ES-I3 (cell line): ENCODE measurements at regions not wholly inside any gene's neighbourhood (a gene's known extent, or its start where the extent isn't known, plus 50 kb on each side); places are given as distances from the start of the nearest gene placed in this dataset.

ENCODE experiments used
- H3K36me3 ChIP-seq: 2 replicates; pipeline ENCODE4 v1.6.1; 2013; ENCODE audit warnings: mild to moderate bottlenecking, low read length, control low read depth, moderate library complexity; ENCODE audit not compliant: insufficient read depth
- H3K4me1 ChIP-seq: 2 replicates; pipeline ENCODE4 v1.6.1; 2013; ENCODE audit warnings: mild to moderate bottlenecking, control low read depth, low read length; ENCODE audit not compliant: insufficient read depth
- H3K9ac ChIP-seq: 2 replicates; pipeline ENCODE4 v1.6.1; 2013; ENCODE audit warnings: low read depth, mild to moderate bottlenecking, low read length, moderate library complexity
- H3K9me3 ChIP-seq: 2 replicates; pipeline ENCODE4 v1.6.1; 2013; ENCODE audit warnings: mild to moderate bottlenecking, low read length, moderate library complexity; ENCODE audit not compliant: control insufficient read depth, insufficient read depth

DNA sequence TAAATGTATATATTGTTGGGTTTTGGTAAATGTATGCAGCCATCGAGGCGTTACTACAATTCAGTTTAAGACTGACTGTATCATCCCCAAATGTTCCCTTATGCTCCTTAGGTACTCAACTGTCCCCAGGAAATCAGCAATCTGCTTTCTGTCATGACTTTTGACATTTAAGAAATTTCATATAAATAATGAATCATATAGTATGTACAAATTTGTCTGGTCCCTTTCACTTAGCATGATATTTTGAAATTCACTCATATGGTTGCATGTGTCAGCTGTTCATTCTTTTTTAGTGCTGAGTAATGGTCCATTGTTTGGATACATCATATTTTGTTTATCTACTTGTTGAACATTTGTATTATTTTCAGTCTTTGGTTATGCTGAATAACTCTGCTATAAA is 218.8 kb downstream of the C4orf33 start:
- no peaks in the 10 kb centered on the region for H3K36me3 ChIP-seq
- H3K9me3 ChIP-seq, result no peaks in the 10 kb centered on the region
- no peak overlapping the region for H3K9ac ChIP-seq
- peaks cover 6% of the 10 kb centered on the region; the same call in 1 of the 2 replicates for H3K4me1 ChIP-seq

DNA sequence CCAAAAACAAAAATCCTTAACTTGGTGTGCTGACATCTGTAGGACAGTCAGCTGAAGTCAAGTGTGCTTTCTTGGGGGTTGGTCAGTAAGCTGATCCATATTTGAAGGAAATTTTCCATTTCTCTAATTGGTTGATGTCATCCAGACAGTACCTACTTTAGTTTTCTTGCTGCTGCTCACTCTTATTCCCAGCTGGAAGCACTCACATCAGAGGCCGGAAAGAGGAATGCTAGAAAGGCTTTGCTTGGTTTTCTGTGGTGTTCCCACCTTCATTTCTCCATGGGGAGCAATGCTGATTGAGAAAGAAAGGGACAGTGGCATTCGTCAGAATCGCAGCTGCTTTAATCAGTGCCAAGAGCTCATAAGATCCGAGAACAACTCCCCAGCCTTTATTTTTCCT is 227.0 kb downstream of the C4orf33 start:
- Histone ChIP-seq H3K9ac (no peak overlapping the region), H3K9me3 (no peaks in the 10 kb centered on the region), H3K4me1 (peaks cover 15% of the 10 kb centered on the region; the same call in 1 of the 2 replicates), H3K36me3 (no peaks in the 10 kb centered on the region)

DNA sequence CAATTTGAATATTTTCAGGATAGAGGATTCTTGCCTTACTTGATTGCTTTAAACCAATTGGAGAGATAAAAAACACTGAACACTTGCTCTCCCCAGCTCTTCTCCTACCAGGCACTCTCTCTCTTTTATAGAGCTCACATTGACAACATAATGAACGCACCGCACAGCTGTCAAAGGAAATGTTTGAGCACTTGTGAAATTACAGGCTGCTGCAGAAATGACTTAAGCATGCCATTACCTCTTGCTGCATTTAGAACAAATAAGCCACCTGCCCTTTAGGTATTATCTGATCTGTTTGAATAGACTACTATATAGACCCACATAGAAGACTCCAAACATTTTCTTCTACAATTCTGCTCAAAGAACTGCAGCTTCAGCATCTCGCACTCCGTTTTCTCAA is 227.7 kb downstream of the C4orf33 start:
- Histone ChIP-seq H3K36me3 (no peaks in the 10 kb centered on the region), H3K9ac (no peak overlapping the region), H3K9me3 (no peaks in the 10 kb centered on the region), H3K4me1 (peaks cover 15% of the 10 kb centered on the region; the same call in 1 of the 2 replicates)

DNA sequence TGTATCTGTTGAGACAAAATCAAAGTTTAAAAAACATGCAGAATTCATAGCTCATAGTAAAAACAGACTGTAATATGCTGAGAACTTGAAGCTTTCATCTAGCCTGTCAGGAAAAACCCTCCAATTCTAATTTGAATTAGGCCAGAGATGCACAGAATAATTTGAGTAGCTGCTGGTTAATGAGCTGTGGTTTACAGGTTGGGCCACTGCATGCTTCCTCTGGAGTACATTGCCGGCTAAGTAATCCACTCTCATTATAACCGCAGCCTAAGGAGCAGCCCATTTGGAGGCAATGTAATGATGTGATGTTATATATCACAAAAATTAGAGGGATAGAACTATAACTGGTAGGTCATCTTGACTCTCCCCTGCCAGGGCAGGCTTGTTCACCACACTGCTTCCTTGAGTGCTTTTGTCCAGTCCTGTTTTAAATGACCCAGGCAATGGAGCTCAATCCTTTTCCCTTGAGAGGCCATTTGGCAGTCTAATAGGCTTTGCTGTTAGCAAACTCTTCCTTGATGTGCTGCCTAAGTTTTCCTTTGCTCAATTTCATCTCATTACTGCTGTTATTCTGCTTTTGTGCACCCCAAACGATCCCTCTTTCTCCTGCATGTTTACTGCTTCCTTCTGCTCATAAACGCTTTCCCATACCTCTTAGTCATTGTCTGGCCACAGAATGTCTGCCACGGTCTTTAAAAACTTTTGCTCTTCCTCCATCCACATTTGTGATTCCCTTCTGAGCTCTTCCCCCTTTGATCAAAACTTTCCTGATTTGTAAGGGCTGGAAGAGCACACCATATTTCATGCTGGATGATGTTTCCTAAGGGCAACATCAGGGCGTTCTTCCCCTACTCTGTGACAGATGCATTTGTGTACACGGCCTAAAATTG is 230.9 kb downstream of the C4orf33 start:
- Histone ChIP-seq H3K9ac (no peak overlapping the region), H3K4me1 (peaks cover 6% of the 10 kb centered on the region; the same call in 1 of the 2 replicates), H3K9me3 (no peaks in the 10 kb centered on the region), H3K36me3 (no peaks in the 10 kb centered on the region)

DNA sequence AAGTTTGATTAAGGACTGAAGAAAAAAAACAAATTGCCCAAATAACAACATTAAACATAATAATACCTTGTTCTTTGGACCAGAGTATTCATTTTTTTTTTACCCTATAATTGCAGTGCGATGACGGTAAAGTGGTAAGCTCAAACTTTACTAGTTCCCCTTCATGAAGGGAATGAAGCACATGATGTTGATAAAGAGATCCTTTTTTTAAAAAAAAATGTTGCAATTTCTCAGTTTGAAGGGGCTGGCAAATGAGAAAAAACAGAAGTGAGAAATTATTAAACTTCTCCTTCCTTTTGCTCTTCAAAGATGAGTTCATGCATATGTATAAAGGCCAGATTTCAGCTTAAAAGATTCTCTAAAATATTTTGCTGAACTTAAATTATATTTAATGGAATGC is 231.7 kb downstream of the C4orf33 start:
- peaks cover 2% of the 10 kb centered on the region; the same call in 1 of the 2 replicates for H3K4me1 ChIP-seq
- no peaks in the 10 kb centered on the region for H3K36me3 ChIP-seq
- H3K9me3 ChIP-seq, result no peaks in the 10 kb centered on the region
- H3K9ac ChIP-seq, result no peak overlapping the region

DNA sequence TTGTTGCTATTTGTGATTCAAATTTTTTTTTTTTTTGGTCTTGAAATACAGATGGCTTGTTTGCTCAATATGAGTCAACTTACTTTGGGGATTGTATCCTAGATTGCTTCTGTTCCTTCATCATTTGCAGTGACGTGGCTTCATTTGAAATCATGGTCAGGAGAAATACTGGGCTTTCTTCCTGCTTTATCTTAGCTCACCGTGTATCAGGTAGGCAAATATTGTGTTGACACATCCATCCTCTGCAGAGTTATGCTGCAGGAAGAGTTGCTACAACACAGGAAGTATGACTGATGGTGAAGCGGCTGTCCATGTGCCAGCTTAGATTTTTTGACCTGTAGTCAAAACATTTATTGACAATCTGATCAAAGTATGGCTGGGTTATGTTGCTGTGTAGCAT is 232.2 kb downstream of the C4orf33 start:
- H3K4me1 ChIP-seq, result no peaks in the 10 kb centered on the region
- H3K9me3 ChIP-seq, result no peaks in the 10 kb centered on the region
- H3K9ac ChIP-seq, result no peak overlapping the region
- no peaks in the 10 kb centered on the region for H3K36me3 ChIP-seq

DNA sequence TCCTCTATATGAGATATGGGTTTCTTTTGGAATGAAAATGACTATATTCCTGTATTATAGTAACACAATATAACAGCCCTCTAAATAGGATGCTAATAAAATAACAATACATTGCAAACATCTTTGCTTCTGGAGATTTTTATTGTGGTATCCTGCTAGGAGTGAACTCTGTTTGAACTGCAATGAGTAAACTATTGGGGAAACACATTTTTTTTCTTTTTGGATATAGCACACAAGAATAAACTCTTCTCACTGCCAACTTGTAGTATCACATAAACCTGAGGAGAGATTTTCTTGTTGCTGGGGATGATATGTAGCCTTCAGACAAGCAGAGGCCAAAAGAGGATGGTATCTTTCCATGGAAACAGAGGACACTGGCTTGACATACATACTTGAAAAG is 238.2 kb downstream of the C4orf33 start:
- Histone ChIP-seq H3K36me3 (no peaks in the 10 kb centered on the region), H3K9me3 (no peaks in the 10 kb centered on the region), H3K9ac (no peak overlapping the region), H3K4me1 (peaks cover 9% of the 10 kb centered on the region; the same call in 1 of the 2 replicates)

DNA sequence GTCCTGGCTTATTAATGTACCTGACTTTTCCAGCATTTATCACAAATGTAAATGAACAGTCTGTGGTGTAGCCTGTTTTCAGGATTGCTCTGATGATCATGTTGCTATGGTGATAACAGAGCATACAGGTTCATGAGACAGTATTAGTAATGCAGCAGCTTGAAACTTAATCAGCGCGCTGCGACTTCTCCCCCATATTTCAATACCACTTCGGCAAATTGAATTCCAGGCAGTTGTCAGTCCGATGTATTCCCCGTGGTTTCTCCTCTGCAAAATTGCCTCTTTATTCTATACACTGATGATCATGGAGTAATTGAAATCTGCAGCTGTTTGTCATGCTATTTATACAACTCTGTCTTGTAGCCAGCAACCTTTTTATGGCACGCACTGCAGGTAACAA is 239.3 kb downstream of the C4orf33 start:
- Histone ChIP-seq H3K9ac (no peak overlapping the region), H3K4me1 (peaks cover 9% of the 10 kb centered on the region; the same call in 1 of the 2 replicates), H3K9me3 (no peaks in the 10 kb centered on the region), H3K36me3 (no peaks in the 10 kb centered on the region)

DNA sequence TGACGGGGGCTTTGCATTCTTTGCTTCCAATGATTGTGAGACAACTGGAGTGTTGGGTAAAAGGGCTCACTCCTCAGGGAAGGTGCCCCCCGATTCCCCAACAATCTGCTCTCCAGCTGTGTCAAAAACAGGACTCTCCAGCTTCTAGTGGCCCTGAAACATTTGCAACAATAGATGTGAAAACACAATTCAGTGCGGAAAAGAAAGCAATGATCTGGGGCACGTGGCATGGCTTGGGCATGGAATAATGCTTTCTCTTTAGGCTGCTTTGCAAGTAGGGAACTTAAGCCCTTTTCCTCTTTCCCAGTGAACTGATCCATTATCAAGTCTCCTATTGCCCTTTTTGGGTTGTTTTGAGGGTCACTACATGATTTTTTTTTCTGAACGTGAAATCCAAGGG is 239.9 kb downstream of the C4orf33 start:
- Histone ChIP-seq H3K4me1 (peaks cover 9% of the 10 kb centered on the region; the same call in 1 of the 2 replicates), H3K36me3 (no peaks in the 10 kb centered on the region), H3K9ac (no peak overlapping the region), H3K9me3 (no peaks in the 10 kb centered on the region)

DNA sequence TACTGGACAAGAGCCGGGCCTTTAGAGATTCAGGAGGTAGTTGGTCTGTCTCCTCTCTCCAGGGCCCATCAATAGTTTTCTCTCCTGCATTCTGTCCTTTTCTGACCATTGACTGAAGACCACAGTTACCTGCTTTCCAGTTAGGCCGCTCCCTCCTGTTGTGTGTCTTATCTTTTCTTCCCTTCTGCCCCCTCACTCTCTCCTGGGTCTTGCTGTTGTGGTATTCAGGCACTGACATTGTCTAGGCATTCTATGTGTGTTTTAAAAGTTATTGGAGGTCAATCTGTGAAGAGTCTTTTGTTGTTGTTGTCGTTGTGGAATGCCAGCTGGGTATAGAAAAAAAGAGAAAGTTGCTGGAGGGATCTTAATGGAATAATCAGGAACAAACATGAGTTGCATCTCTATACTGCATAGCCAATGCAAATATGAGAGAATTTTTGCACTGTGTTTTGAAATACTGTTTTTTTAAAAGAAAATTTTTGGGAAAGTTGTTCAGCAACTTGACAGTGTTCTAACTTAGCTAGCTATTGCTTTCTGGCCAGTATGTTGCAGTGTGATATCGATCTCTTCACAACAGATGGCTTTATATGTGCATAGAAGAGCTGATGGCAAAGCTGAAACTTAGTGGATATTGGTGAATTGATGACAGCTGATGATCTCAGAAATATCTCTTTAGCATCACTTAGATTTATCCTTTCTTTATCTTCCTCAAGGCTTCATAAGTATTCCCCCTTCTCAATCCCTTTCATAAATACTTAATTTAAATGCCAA is 240.7 kb downstream of the C4orf33 start:
- peaks cover 9% of the 10 kb centered on the region; the same call in 1 of the 2 replicates for H3K4me1 ChIP-seq
- no peaks in the 10 kb centered on the region for H3K36me3 ChIP-seq
- no peak overlapping the region for H3K9ac ChIP-seq
- no peaks in the 10 kb centered on the region for H3K9me3 ChIP-seq

DNA sequence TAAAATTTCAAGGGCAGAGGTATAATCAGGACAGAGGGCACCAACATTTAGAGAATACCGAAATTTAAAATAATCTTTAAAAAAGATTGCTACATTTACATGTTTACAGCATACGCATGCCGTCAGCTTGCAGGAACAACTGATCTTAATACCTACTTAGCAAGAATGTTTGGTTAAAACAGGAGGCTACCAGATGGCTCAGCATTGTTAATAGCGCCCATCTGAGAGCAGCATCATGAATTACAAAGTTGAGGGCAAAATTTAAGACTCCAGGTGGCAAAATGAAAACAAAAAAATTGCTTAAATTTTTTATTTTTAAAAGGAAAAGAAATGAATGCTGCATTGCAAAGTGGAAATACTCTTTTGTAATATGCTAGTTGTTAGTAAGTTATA is 241.3 kb downstream of the C4orf33 start:
- H3K9ac ChIP-seq, result no peak overlapping the region
- H3K9me3 ChIP-seq, result no peaks in the 10 kb centered on the region
- H3K4me1 ChIP-seq, result peaks cover 9% of the 10 kb centered on the region; the same call in 1 of the 2 replicates
- no peaks in the 10 kb centered on the region for H3K36me3 ChIP-seq

DNA sequence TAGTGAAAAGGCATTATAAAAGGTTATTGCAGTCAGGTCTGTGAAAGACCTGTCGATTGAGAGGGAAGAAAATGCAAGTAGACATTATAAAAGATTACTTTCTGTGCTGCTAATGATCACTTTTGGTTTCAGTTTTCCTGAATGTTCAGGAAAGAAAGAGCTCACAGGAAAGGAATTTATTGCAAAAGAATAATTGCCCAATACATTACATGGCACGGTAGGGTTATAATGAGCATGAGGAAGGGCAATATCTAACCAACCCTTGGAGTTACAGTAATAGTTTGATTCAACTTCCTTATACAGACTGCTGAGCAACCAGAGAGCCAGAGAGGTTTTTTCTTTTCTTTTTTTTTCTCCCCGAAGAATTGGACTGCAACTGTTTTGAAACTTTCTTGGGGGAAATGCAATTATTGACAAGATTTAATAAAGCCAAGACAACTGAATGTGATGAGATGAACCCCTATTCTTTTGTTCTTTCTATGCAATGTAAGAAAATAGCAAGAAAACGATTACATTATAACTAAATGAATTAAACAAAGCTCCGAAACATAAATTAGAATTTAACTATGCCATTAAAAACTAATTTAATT is 247.0 kb downstream of the C4orf33 start:
- H3K9me3 ChIP-seq, result no peaks in the 10 kb centered on the region
- H3K4me1 ChIP-seq, result 0 out of 2 replicates have a peak, but pooled peaks cover 3% of the 10 kb centered on the region
- H3K36me3 ChIP-seq, result no peaks in the 10 kb centered on the region
- no peak overlapping the region for H3K9ac ChIP-seq

DNA sequence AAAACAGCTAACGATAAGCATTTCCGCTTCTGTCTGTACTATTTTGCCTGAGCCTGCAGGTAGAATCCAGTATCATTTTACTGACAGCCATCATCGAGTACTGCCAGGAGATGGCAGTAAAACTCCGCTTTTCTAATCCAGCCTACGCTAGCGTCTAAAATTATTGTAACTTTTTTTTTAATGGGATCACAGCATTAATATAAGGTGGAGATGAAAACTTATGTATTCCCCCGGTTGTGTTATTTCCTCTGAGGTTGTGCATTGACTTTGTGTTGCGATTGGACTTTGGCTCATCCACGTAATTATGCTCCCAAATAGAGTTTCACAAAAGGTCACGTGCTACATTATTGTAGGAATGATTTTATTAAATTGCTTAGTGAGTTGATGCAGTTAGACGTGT is 248.1 kb downstream of the C4orf33 start:
- Histone ChIP-seq H3K9ac (no peak overlapping the region; the same call in 1 of the 2 replicates), H3K36me3 (no peaks in the 10 kb centered on the region), H3K4me1 (0 out of 2 replicates have a peak, but pooled peaks cover 3% of the 10 kb centered on the region), H3K9me3 (no peaks in the 10 kb centered on the region)

DNA sequence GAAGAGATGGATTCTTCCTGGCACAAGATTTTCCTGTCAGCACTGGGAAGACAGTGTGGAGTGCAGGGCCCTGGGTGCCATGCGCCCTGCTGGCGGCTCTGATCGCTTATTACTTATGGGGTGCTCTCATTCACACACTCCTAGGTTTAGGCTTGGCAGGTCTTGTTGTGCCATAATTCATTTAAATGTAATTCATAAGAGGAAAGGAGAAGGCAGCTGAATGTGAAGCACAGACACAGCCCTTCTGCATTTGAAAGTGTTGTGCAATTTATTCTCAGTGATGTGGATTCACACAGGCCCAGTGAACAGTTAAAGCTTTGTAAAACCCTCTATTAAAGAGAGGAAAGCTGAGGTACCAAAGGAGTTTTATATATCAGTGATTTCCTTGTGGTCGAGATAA is 249.7 kb downstream of the C4orf33 start:
- no peaks in the 10 kb centered on the region for H3K9me3 ChIP-seq
- H3K36me3 ChIP-seq, result no peaks in the 10 kb centered on the region
- H3K4me1 ChIP-seq, result 0 out of 2 replicates have a peak, but pooled peaks cover 3% of the 10 kb centered on the region
- H3K9ac ChIP-seq, result no peak overlapping the region
